ENCODE measurements at regions not wholly inside any gene's neighbourhood (a gene's known extent, or its start where the extent isn't known, plus 50 kb on each side); places are given as distances from the start of the nearest gene placed in this dataset.
"Not testable (repeated sequence)": the region's sequence is repeated elsewhere in the genome, so short reads cannot be mapped to it uniquely, and the experiment has no call there.

- Histone ChIP-seq H3K9me3 (no peaks in the 10 kb centered on the region), H3K4me3 (no peak overlapping the region), H3K36me3 (no peaks in the 10 kb centered on the region), H3K27ac (no peak overlapping the region), H3K4me1 (no peaks in the 10 kb centered on the region), H3K27me3 (no peaks in the 10 kb centered on the region)
- DNase-seq (ENCODE audit: extremely low spot score in 2 of 2), result no peak
- TF ChIP-seq POLR2A (IDR thresholded peaks at IDR 0.05) (no peak), POLR2AphosphoS5 (IDR thresholded peaks at IDR 0.05; ENCODE audit: insufficient read depth in 1 of 2, low read depth in 1 of 2) (no peak), CTCF (IDR thresholded peaks at IDR 0.05) (no peak)
- intact Hi-C loops (cut with DNase I), result no loop called here
Measured at GRCh38 chrX:75596178-75596577, 73.3 kb upstream of the ZDHHC15 start.

- DNase-seq (ENCODE audit: extremely low spot score in 2 of 2); H3K27me3 ChIP-seq; H3K27ac ChIP-seq; H3K36me3 ChIP-seq; H3K4me3 ChIP-seq; intact Hi-C loops (cut with DNase I); H3K4me1 ChIP-seq; H3K9me3 ChIP-seq: not testable (repeated sequence)
Measured at GRCh38 chrX:75593186-75593585, 70.3 kb upstream of the ZDHHC15 start.

GRCh38 chrX:75582511-75582910, 59.7 kb upstream of the ZDHHC15 start:
- intact Hi-C loops (cut with DNase I), result no loop called here
- Histone ChIP-seq H3K9me3 (no peaks in the 10 kb centered on the region), H3K36me3 (no peaks in the 10 kb centered on the region), H3K4me3 (no peak overlapping the region), H3K4me1 (no peaks in the 10 kb centered on the region), H3K27me3 (no peaks in the 10 kb centered on the region), H3K27ac (no peak overlapping the region)
- no peak for TF ChIP-seq CTCF (IDR thresholded peaks at IDR 0.05)
- no peak for TF ChIP-seq POLR2AphosphoS5 (IDR thresholded peaks at IDR 0.05; ENCODE audit: insufficient read depth in 1 of 2, low read depth in 1 of 2)
- no peak for TF ChIP-seq POLR2A (IDR thresholded peaks at IDR 0.05)
- DNase-seq (ENCODE audit: extremely low spot score in 2 of 2), result no peak

Data from vagina (tissue), 2 donors.